ENCODE measurements at regions not wholly inside any gene's neighbourhood (a gene's known extent, or its start where the extent isn't known, plus 50 kb on each side); places are given as distances from the start of the nearest gene placed in this dataset.

- no peak for DNase-seq (ENCODE audit: low spot score)
- no peaks in the 10 kb centered on the region for H3K36me3 Mint-ChIP-seq (ENCODE audit: low read depth)
- no peak overlapping the region for H3K4me3 Mint-ChIP-seq (ENCODE audit: unreplicated experiment)
- TF ChIP-seq CTCF (IDR thresholded peaks at IDR 0.05), result no peak
- no peak overlapping the region for H3K27ac Mint-ChIP-seq (ENCODE audit: unreplicated experiment)
- H3K4me1 Mint-ChIP-seq (ENCODE audit: low read depth), result no peaks in the 10 kb centered on the region
- H3K9me3 Mint-ChIP-seq (ENCODE audit: low read depth), result peaks cover 7% of the 10 kb centered on the region
- H3K27me3 Mint-ChIP-seq (ENCODE audit: low read depth), result no peaks in the 10 kb centered on the region
Observed at GRCh38 chr9:636931-637591, 204.4 kb upstream of the DMRT1 start.

- H3K4me3 Mint-ChIP-seq (ENCODE audit: unreplicated experiment), result no peak overlapping the region
Observed at GRCh38 chr9:638152-638551, 203.3 kb upstream of the DMRT1 start.

GRCh38 chr9:642014-642413 lies 199.5 kb upstream of the DMRT1 start:
- no peak for TF ChIP-seq CTCF (IDR thresholded peaks at IDR 0.05)
- DNase-seq (ENCODE audit: low spot score), result no peak
- Mint-ChIP-seq H3K4me3 (ENCODE audit: unreplicated experiment) (no peak overlapping the region), H3K27me3 (ENCODE audit: low read depth) (no peaks in the 10 kb centered on the region), H3K9me3 (ENCODE audit: low read depth) (no peaks in the 10 kb centered on the region), H3K4me1 (ENCODE audit: low read depth) (no peaks in the 10 kb centered on the region), H3K27ac (ENCODE audit: unreplicated experiment) (no peak overlapping the region), H3K36me3 (ENCODE audit: low read depth) (no peaks in the 10 kb centered on the region)

More at GRCh38 chr9:638152-638551, 203.3 kb upstream of the DMRT1 start:
- Mint-ChIP-seq H3K27me3 (ENCODE audit: low read depth) (no peaks in the 10 kb centered on the region), H3K4me1 (ENCODE audit: low read depth) (no peaks in the 10 kb centered on the region), H3K27ac (ENCODE audit: unreplicated experiment) (no peak overlapping the region), H3K36me3 (ENCODE audit: low read depth) (no peaks in the 10 kb centered on the region), H3K9me3 (ENCODE audit: low read depth) (peaks cover 7% of the 10 kb centered on the region)
- no peak for TF ChIP-seq CTCF (IDR thresholded peaks at IDR 0.05)
- DNase-seq (ENCODE audit: low spot score), result no peak

- no peaks in the 10 kb centered on the region for H3K36me3 Mint-ChIP-seq (ENCODE audit: low read depth)
- H3K27me3 Mint-ChIP-seq (ENCODE audit: low read depth), result no peaks in the 10 kb centered on the region
- no peaks in the 10 kb centered on the region for H3K9me3 Mint-ChIP-seq (ENCODE audit: low read depth)
- no peak for DNase-seq (ENCODE audit: low spot score)
- no peak overlapping the region for H3K27ac Mint-ChIP-seq (ENCODE audit: unreplicated experiment)
- no peak for TF ChIP-seq CTCF (IDR thresholded peaks at IDR 0.05)
- no peaks in the 10 kb centered on the region for H3K4me1 Mint-ChIP-seq (ENCODE audit: low read depth)
- no peak overlapping the region for H3K4me3 Mint-ChIP-seq (ENCODE audit: unreplicated experiment)
Observed at GRCh38 chr9:643966-644365, 197.5 kb upstream of the DMRT1 start.

GRCh38 chr9:647522-647921 lies 194.0 kb upstream of the DMRT1 start:
- no peaks in the 10 kb centered on the region for H3K9me3 Mint-ChIP-seq (ENCODE audit: low read depth)
- H3K27ac Mint-ChIP-seq (ENCODE audit: unreplicated experiment), result no peak overlapping the region
- H3K4me1 Mint-ChIP-seq (ENCODE audit: low read depth), result peaks cover 5% of the 10 kb centered on the region
- no peaks in the 10 kb centered on the region for H3K27me3 Mint-ChIP-seq (ENCODE audit: low read depth)
- H3K36me3 Mint-ChIP-seq (ENCODE audit: low read depth), result no peaks in the 10 kb centered on the region
- TF ChIP-seq CTCF (IDR thresholded peaks at IDR 0.05), result no peak
- no peak overlapping the region for H3K4me3 Mint-ChIP-seq (ENCODE audit: unreplicated experiment)
- no peak for DNase-seq (ENCODE audit: low spot score)
